ES-I3 (cell line): ENCODE measurements at regions not wholly inside any gene's neighbourhood (a gene's known extent, or its start where the extent isn't known, plus 50 kb on each side); places are given as distances from the start of the nearest gene placed in this dataset.

Experiments used
- H3K36me3 ChIP-seq: 2 replicates; pipeline ENCODE4 v1.6.1; 2013; ENCODE audit warnings: mild to moderate bottlenecking, low read length, control low read depth, moderate library complexity; ENCODE audit not compliant: insufficient read depth
- H3K4me1 ChIP-seq: 2 replicates; pipeline ENCODE4 v1.6.1; 2013; ENCODE audit warnings: mild to moderate bottlenecking, control low read depth, low read length; ENCODE audit not compliant: insufficient read depth
- H3K9ac ChIP-seq: 2 replicates; pipeline ENCODE4 v1.6.1; 2013; ENCODE audit warnings: low read depth, mild to moderate bottlenecking, low read length, moderate library complexity
- H3K9me3 ChIP-seq: 2 replicates; pipeline ENCODE4 v1.6.1; 2013; ENCODE audit warnings: mild to moderate bottlenecking, low read length, moderate library complexity; ENCODE audit not compliant: control insufficient read depth, insufficient read depth

GRCh38 chr3:66604481-66604880 lies 103.7 kb upstream of the LRIG1 start:
- Histone ChIP-seq H3K9me3 (no peaks in the 10 kb centered on the region; the same call in 1 of the 2 replicates), H3K9ac (no peak overlapping the region), H3K36me3 (no peaks in the 10 kb centered on the region), H3K4me1 (peaks cover 9% of the 10 kb centered on the region; the same call in 1 of the 2 replicates)

- no peak overlapping the region for H3K9ac ChIP-seq
- peaks cover 17% of the 10 kb centered on the region for H3K4me1 ChIP-seq
- H3K36me3 ChIP-seq, result no peaks in the 10 kb centered on the region
- H3K9me3 ChIP-seq, result no peaks in the 10 kb centered on the region; the same call in 1 of the 2 replicates
These were observed 105.3 kb upstream of the LRIG1 start for GRCh38 chr3:66606126-66606525.

DNA sequence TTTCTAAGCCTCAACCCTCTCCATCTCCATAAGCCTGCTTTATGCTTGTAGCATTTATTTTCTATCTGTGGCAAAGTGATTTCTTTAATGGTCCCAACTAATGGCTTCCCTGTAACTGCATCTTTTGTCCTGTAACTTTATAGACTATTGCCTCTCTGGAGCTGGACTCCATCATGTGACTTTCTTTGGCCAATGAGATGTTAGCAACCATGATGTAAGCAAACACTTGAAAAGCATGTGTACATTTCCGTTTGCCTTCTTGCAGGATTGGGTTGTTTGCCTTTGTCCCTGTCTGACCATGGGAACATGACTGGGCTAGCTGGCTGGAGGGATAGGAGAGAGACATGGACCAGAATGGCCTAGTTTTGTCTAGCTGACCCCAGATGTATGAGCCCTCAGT lies 106.0 kb upstream of the LRIG1 start:
- H3K9me3 ChIP-seq, result no peaks in the 10 kb centered on the region; the same call in 1 of the 2 replicates
- no peaks in the 10 kb centered on the region for H3K36me3 ChIP-seq
- H3K9ac ChIP-seq, result no peak overlapping the region
- H3K4me1 ChIP-seq, result peaks cover 17% of the 10 kb centered on the region

DNA sequence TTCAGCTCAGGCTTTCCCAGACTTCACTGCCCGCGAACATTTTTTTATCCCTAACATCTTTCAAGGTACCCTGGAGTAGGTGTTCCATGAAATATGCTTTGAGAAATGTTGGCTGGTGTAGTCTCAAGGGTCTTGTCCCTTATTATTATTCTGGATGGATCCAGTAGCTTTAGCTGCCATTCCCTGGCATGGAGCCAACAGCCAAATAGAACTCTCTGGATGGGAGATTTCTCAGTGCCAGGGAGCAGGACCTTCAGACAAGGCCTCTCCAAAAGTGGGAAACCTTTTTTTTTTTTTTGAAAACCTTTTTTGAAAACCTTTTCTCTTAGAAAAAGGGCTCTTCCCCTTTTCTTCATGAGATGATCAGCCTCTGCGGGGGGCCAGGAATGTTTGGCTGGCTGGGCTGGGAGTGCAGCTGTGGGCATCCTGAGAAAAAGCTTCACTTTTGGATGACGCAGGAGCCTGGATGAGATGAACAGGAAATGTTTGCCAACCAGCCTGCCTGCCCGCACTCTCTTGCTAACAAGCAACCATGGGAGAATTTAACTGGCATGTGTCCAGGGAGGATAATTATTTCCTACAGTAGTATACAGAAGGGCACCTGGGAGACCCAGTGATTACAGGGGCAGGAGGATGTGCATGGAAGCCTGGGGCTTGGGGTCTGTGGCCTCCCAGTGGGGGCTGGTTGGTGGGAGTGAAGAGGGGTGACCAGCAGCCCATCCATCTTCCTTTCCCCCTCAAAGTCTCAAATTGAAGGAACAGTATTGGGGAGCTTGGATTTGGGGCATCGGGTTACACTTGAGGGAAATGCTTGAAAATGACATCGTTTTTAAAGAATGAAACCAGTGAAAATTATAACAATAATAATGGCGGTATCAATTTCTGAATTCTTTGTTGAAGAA lies 109.1 kb upstream of the LRIG1 start:
- Histone ChIP-seq H3K4me1 (peaks cover 8% of the 10 kb centered on the region), H3K9me3 (no peaks in the 10 kb centered on the region; the same call in 1 of the 2 replicates), H3K9ac (no peak overlapping the region), H3K36me3 (no peaks in the 10 kb centered on the region)

DNA sequence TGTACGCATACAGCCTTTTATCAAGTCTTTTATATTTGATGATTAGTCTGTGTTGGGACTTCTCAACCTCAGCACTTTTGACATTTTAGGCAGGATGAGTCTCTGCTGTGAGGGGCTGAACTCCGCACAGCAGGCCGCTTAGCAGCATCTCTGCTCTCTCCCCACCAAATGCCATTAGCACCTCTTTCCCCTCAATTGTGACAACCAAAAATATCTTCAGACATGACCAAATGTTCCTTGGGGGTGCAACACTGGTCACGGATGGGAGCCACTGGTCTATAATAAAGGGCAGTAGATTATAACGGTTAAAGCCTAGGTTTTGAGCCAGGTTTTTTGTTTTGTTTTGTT lies 109.7 kb upstream of the LRIG1 start:
- H3K9ac ChIP-seq, result no peak overlapping the region
- peaks cover 8% of the 10 kb centered on the region for H3K4me1 ChIP-seq
- H3K36me3 ChIP-seq, result no peaks in the 10 kb centered on the region
- H3K9me3 ChIP-seq, result no peaks in the 10 kb centered on the region; the same call in 1 of the 2 replicates

DNA sequence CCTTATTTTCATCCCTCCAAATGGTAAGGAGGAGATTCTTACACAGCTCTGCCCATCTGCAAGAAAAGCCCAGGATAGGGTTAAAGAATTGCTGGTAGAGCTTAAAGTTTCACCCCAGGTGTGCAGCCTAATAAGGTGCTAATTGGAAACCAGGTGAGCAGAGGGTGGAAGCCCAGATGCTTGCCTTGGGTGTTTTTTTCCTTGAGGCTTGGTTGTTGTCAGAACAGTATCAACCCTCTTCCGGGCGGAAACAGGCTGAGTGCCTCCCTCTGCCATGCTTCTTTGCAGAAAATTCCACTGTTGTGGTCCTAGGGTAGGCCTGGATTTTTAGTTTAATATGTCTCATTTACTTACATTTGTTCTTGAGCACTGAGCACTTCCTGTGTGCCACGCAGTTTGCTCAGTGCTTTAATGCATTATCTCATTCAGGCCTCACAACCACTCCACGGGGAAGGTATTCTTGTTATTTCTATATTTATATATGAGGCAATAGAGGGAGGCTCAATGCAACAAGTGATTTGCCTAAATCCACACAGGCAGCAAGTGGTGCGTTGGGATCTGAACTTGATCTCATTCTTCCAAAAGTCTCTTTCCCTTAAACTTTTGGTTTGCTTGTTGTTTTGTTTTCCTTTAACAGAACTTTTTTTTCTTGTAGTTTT lies 115.0 kb upstream of the LRIG1 start:
- Histone ChIP-seq H3K4me1 (peaks cover 9% of the 10 kb centered on the region; the same call in 1 of the 2 replicates), H3K9ac (no peak overlapping the region), H3K36me3 (no peaks in the 10 kb centered on the region), H3K9me3 (no peaks in the 10 kb centered on the region)

DNA sequence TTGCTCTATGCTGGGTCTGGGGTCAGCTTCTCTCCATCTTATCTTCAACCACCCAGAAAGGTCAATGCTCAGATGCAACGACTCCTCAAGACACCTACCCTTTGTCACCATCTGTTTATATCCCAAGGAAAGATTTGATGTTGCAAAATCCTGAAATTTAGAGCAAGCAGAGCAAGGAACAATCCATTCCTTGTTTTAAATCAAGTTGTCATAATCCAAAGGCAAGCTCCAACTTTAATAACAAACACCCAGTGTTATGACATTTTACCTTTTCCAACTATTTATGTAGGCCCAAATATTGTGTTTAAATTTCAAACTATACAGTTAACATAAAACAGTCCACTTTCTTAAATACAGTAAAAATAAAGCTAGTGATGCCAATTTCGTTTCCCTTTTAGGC lies 116.5 kb upstream of the LRIG1 start:
- Histone ChIP-seq H3K9me3 (no peaks in the 10 kb centered on the region), H3K9ac (no peak overlapping the region), H3K36me3 (no peaks in the 10 kb centered on the region), H3K4me1 (peaks cover 17% of the 10 kb centered on the region)

GRCh38 chr3:66618066-66618465 lies 117.2 kb upstream of the LRIG1 start:
- Histone ChIP-seq H3K4me1 (peaks cover 17% of the 10 kb centered on the region), H3K36me3 (no peaks in the 10 kb centered on the region), H3K9ac (no peak overlapping the region), H3K9me3 (no peaks in the 10 kb centered on the region)

GRCh38 chr3:66620296-66620695 lies 119.5 kb upstream of the LRIG1 start:
- H3K9ac ChIP-seq, result no peak overlapping the region
- H3K4me1 ChIP-seq, result peaks cover 17% of the 10 kb centered on the region
- no peaks in the 10 kb centered on the region for H3K9me3 ChIP-seq
- H3K36me3 ChIP-seq, result no peaks in the 10 kb centered on the region

GRCh38 chr3:66622756-66623457 lies 122.1 kb upstream of the LRIG1 start:
- Histone ChIP-seq H3K9ac (no peak overlapping the region), H3K36me3 (no peaks in the 10 kb centered on the region), H3K9me3 (no peaks in the 10 kb centered on the region), H3K4me1 (peaks cover 13% of the 10 kb centered on the region)

- Histone ChIP-seq H3K4me1 (peaks cover 17% of the 10 kb centered on the region), H3K9me3 (no peaks in the 10 kb centered on the region), H3K36me3 (no peaks in the 10 kb centered on the region), H3K9ac (no peak overlapping the region)
These were observed 124.8 kb upstream of the LRIG1 start for GRCh38 chr3:66625505-66626216.

DNA sequence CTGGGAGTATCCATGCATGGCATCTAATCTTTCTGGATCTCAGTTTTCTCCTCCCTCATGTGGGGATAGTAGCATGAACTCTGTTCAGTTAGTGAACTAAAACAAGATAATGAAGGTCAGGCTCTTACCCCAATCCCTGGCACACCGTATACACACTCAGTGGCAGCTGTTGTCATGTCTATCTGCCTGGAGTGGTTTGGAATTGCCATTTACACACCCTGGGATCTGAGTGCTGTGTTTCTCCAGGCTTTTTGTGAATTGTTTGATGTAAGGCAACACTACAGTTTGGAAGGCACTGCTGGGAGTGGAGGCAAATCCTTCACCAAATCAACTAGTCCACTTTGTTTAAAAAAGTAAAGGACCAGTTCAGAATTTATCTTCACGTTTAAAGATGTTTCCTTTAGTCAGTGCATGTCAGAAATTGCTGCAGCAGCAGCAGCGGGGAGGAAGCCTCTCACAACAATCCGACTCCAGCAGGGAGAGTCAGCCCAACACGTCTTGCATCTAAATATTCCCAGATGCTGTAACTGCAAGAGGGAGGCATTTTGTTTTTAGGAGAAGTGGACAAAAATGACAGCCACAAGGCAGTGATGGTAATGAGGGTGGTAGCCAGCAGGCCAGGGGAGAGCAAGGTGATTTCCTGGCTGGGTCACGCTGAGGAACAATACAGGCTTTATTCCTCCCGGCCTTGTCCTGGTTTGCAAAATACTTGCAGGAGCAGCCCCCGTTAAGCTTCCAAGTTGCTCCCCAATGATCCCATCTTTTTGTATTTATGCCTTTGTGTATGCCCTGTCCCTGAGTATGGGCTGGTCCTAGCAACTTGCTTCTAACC lies 128.5 kb upstream of the LRIG1 start:
- Histone ChIP-seq H3K9me3 (no peaks in the 10 kb centered on the region), H3K36me3 (no peaks in the 10 kb centered on the region), H3K9ac (no peak overlapping the region), H3K4me1 (peaks cover 16% of the 10 kb centered on the region)

DNA sequence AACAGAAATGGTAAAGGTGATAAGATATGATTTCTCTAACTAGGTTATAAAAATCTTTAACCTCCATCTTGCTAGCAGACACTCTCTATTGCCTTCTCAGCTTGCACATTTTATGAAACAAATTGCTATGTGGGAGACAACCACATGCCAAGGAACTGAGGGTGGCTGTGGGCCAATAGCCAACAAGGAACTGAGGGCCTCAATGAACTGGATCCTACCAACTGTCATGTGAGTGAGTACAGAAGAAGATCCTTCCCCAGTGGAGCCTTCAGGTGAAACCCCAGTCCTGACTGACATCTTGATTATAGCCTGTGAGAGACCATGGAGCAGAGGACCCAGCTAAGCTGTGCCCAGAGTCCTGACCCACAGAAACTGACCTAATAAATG lies 129.2 kb upstream of the LRIG1 start:
- Histone ChIP-seq H3K9ac (no peak overlapping the region), H3K9me3 (no peaks in the 10 kb centered on the region), H3K4me1 (peaks cover 16% of the 10 kb centered on the region), H3K36me3 (no peaks in the 10 kb centered on the region)
